Activated CD8-positive, alpha-beta memory T cell treated with anti-CD3 and anti-CD28 coated beads for 4 hours (primary cell): ENCODE measurements at regions not wholly inside any gene's neighbourhood (a gene's known extent, or its start where the extent isn't known, plus 50 kb on each side); places are given as distances from the start of the nearest gene placed in this dataset.

Experiments used
- DNase-seq, 2 donors: peaks; one replicate each; pipeline ENCODE4 v3.0.0-alpha.2; 2020; ENCODE audit warnings: low read depth in 2 of 2

DNA sequence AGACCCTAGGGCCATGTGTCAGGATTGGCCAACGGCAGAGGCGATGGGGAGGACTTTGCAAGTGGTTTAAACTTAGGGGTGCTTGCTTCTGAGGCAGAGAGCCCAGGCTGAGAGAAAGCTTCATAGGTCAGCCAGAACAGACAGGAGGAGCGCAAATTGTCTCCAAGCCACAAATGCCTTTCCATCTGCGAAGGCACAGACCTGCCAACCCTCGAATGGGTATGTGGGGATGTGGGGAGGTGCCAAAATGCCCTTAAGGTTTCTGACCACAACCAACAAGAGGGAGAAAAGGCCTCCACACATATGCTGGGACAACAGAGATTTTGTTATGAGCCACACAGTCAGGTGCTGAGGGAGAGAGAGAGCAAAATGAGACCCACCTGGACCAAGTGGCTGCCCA, 283.6 kb downstream of the CYP26B1 start:
- no peak for DNase-seq

DNA sequence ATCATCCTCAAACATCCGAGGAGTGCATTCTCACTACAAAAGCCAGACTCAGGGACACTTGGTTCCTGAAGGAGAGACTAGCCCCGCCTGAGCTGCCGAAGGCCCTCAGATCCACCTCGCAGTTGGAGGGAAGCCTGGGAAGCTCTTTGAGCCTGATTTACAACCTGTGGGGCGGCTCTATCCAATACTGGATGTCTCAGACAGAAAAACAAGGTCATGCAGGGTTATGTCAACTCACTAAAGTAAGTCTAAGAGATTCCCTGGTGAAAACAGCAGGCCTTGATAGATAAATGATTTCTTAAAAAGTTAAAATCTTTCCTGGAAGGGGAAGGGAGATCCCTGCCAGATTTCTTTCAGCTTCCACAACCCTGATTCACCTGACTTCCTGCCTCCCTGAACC, 284.3 kb downstream of the CYP26B1 start:
- DNase-seq = no peak

DNA sequence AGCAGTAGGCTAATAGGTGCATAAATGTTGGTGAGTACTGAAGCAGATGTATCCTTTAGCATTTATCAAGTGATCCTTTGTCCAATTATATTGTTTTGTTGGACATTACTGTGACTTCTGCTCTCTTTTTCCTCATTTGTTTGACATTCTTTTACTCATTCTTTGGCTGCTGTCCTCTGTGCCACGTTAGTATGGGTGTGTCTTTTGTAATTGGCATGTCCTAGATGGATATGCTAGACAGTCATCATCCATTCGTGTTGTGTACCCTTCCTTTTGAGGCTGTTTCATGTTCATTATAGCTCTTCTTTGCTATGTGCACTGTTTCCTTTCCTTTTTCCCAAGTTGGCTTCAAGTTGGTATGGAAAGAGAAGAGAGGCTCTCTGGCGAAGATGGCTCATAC, 284.7 kb downstream of the CYP26B1 start:
- DNase-seq = no peak

DNA sequence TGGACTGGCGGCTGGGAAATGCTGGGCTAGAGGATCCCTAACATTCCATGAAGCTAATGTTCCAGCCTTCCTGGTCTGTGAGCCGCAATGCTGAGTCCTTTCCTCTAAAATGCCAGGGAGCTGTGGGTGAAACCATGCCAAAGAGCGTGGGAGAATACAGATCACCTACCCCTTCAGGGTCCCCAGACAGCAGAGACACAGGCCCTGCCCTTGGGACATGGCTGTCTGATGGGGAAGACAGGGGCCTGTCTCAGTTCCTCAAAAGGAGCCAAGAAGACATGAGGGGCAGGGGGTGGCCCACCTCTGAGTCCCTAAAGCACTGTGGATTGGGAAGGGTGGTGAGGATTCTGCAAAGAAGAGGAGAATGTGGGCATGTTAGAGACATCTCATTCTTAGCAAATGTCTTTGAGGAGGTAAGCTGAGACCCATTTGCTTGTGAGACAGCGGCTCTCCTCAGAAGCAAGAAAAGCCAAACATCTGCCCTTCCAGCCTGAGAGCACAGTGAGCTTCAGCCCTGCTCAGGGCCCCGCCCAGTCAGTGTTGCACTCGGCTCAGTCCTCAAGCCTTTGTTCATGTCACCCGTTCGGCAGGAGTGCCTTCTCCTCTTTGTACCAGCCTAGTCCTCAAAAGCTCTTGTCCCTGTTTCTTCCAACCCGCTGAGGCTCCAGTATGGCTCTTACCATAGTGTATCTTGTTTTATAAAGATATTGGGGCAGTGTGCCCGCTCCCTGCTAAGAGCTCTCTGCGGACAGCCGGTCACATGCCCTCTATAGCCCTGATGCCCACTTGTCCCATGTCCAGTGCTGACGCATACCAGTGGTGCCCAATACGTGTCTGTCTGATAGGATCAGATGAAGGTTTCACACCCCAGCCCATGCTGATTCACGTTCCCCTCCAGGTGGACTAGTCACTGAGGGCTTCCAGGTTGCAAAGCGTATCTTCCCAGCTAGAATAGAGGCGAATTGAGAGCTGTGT, 286.2 kb downstream of the CYP26B1 start:
- no peak for DNase-seq

DNA sequence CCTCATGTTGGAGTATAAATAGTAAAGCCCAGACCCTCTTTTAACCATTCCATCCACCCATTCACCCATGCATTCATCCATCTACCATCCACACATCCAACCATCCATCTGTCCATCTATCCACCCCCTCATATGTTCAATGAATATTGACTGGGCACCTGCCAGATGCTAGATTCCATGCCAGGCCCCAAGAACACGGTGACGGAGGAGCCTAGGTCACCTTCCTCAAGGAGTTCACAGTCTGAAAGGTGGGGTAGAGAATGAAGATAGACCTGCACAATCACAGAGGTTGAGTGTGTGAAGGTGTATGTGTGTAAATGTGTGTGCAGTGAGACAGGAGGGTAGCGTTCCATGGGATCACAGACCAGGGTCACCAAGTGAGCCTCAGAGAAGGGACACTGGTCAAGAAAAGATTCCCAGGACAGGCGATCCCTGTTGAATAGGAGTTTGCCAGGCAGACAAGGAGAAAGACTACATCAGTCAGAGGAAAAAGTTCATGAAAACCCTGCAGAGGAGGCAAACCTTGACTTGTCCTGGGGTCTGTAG, 287.2 kb downstream of the CYP26B1 start:
- DNase-seq = no peak

DNA sequence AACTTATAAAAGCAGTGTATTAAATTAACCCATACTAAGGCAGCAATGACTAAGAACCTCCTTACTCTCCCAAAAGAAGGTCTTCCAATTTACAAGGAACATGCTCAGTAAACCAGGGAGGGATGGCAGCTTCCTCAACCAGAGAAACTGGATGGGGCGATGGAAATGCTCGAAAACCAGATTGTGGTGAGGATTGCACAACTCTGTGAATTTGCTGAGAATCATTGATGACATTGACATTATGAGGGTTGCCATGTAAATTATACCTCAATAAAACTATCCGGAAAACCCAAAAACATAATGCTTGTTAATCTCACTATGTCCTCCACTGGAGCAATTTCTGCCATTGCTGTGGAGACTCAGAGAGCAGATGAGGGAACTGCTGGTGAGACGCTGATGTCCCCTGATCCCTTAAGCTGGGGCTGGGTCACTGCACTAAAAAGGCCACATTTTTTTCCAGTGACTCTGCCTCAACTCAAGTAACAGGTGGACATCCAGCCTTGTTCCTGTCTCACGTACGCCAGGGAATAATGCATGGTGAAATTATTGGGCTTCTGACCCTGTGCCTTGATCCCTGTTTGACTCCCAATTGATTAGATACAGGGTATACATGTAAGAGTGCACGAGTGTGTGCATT, 288.3 kb downstream of the CYP26B1 start:
- no peak for DNase-seq

DNA sequence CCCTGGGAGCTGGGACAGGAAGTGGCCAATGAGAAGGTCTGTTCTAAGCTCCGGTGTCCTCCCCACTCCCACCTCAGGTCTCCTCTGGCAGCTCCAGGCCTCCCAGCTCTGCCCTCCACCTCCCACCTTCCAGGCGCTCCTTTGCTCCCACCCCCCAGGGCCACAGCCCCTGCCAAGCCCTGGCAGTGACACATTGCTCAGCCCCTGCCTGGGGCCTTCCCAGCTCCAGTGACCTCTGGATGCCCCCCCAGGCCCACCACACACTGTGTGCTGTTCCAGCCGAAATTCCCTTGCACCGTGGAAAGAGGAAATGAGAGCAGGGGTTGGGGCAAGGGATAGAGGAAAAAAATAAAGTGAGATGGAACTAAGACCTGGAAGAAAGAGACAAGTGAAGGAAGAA, 289.6 kb downstream of the CYP26B1 start:
- no peak for DNase-seq

DNA sequence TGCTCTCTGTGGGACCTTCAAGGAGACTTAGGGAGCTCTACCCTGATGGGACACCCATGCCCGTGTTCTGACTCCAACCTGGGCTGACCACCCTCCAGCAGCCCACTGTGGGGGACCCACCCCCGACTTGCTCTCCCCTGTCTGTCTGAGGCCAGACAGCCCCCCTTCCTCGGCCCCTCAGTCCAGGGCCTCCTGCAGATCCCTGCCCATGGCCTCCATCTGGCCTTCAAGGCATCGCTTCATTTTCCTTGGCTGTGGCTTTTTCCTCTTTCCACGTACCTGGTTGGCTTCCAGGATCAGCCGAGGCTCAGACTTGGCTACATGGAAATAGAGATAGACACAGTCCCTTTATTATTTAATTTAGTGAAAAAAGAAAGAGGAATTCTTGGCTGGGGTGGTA, 290.0 kb downstream of the CYP26B1 start:
- DNase-seq = no peak

DNA sequence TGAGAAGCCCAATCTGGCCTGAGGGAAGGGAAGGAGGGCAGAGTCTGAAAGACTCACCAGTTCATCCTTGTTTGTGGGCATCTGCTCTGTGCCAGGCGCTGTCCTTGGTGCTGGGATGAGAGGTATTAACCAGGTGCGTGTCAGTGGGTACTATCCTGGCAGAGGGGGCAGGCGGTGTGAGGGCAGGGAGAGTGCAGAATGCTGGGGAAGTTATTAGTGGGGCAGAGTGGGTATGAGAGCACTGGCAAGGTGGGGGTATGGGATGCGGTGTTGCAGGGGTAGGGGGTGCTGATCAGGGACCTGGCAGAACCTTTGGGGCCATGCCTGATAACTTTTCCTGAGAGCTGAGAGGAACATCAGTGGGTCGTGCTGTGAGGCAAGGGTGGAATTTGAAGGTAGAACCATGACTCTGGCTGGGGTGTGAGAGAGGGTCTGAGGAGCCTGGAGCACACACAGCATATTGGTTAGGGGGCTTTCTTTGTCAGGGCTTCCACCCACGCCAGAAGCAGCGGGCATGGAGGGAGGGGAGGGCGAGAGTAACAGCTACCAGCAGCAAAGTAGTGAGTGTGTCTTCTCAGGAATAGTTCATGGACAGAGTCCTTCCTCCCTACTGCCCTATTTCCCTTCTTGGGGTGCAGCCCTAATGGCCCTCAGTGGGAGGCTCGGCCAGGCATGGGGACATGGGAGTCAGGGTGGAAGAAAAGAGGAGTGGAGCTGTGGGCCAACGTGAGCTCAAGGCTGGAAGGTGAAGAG, 290.7 kb downstream of the CYP26B1 start:
- DNase-seq = no peak

DNA sequence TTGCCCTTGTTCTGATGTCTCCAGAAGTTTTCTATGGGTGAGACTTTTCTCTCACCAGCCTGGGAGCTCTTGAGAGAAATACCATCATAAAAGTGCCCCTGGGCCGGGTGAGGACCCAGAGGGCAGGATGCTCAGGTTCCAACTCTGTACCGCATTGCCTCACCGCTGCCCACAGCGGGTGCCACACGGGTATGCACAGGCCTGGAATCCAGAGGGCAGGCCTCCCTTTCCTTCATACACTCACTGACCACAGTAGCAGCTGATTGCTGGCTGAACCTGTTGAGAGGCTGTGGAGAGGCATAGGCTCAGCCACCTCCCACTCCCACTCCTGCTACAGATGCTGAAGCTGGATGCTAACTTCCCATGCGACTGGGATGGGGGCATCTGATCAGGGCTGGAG, 293.8 kb downstream of the CYP26B1 start:
- DNase-seq = no peak

DNA sequence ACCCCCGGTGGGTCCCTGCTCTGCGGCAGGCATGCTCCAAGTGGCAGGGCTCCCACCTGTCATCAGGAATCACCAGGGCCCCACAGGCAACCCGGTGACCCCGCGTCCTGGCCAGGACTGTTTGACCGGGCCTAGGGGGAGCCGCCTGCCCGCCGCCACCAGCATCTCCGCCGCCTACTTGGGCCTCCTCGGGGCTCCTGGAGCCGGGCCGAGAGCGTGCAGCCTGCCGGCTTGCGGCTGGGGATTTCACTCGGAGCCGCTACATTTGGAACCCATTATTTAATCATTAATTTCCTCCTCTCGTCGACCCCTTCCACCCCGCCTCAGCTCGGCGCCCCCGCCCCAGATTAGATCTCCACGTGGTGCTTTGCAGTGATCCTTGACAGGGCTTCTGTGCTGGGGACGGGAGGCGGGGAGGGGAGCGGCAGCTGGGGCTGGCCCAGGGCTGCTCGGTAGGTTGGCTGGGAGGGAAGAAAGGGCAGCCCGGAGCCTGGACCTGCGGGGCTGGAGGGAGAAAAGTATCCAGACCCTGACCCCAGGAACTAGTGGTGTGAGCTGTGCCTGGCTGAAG, 295.4 kb downstream of the CYP26B1 start:
- DNase-seq = no peak

DNA sequence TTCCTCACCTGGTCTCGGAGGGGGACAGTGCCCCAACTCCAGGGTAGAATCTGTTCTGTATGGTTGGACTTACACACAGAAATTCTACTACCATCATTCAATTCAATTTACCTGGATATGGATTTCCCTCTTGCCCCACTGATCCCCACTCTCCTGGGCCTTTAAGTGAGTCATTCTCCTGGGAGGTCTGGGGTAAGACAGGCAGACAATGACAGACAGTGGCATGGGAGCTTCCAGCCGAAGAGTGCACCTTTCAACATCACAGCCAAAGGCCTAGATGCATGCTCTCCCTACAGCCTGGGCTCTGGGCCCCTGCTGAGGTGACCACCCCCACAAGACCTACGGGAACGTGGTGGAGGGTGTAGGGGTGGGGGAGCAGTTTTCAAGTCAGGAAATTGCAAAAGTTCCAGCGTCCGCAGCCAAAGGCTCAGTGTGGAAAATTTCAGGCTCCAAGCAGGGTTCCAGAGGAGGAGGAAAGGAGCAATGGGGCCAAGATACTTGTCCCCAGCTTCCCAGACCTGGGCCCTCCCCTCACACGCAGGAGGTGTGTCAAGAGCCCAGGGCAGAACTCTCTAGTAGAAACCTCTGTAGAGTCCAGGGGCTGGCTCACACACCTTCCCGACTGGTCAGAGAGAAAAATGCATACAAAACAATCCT, 296.4 kb downstream of the CYP26B1 start:
- DNase-seq = no peak

DNA sequence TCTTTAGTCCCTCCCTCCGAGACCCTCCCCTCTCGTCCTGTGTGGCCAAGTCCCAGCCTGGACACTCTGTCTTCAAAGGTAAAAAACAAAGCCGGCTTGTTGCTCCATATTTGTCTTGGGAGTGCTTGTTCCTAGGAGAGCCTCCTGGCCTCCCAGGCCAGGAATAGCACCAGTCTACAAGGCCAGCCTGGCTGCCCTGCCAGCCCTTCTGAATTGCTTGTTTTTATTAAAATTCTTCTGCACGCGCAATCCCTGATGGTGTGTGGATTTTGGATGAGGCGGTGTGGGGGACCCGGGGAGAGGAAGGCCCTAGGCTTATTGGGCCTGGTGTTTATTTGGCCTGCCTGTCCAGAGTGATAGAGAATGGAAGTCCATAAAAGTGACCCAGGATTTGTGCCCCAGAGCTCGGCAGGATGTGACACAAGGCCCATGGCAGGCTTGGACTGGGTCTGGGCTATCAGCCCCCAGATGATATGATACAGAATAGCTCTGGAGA, 297.3 kb downstream of the CYP26B1 start:
- no peak for DNase-seq

DNA sequence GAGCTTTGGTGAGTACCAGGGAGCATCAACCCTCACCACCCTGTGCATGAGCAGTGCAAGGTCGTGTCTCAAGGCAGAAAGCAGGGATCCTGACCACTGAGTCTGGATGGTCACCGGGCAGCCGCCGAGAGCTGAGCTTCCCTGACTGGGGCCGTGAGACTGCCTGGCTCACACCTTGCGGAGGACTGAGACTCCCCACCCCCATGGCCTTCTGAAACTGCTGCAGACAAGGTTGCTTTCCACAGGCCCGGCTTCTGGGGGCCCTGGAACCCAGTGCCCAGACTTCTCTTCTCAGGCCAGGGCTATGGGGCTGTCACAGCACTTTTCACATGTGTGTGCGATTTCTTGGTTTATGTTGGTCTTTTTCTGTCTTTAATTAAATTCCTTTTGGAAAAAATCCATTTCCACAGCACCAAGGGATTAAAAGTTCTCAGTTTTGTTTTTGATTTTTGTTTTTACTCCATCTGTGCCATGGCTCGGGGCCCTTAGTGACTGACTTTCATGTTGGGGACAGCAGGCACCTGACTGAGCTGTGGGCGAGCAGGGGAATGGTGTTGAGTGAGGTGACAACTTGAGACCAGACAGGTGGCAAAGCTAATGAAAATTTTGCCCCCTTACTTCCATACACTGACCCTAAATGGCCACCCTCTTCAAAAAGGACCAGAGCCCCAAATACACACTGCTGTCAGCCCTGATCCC, 297.9 kb downstream of the CYP26B1 start:
- DNase-seq = no peak

DNA sequence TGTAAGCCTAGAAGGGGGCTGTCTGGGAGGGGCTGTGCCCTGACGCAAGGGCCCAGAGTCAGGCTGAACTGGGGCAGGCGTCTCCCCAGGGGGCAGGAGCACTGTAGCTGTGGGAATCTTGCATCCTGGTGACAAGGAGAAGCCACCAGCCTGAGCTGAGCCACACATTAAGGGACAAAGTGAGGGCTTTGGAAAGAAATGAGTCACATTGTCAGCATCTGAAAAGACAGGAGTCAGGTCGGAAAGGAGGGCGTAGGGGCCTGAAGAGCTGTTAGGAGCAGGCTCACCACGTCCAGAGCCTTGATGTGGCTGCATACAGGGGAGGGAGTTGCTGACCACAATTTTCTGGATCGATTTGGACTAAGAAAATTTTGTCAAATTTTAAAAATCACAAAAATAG, 298.6 kb downstream of the CYP26B1 start:
- DNase-seq = no peak

DNA sequence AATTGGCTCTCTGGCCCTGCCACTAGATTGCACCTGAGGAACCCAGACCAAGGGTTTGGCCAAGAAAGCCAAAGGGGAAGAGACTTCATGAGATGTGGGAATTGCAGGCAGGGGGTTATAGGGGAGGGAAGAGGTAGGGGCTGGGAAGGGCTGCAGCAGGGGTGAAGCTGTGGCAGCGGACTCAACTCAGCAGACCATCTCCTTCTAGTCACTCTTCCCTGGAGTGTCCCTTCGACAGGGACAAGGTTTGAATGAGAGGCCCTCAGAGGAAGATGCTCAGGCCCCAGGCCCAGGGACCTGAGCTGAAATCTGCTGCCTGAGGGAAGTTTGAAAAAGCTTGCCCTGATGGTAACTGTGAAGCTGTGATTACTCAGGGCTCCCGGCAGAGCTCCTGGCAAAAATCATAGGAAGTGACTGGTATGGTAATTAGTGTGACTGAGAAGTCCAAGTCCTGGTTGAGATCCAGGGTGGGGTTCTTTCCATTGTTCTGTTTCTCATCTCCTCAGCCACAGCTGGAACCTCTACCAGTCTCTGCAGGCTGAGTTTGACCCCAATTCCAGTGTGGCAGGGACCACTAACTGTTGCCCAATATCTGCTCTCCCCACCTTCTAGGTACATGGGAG, 300.9 kb downstream of the CYP26B1 start:
- DNase-seq = no peak

DNA sequence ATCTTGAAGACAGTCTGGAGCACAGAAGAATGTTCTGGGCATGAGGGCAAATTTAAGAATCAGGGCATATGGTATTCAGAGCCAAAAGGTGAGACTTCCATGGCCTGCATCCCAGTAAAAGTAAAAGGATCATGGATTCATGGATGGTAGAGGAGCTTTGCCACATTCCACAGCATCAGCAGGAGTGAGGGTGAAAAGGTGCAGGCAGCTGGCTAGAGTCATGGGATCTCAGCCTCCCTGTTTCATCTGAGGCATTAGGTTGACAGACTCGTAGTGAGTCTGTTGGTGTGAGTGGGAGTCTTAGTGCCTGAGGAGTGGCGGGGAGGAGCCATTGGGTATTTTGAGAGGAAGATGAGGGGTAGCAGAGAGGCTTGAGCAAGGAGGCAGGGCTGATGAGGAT, 301.6 kb downstream of the CYP26B1 start:
- DNase-seq = no peak

DNA sequence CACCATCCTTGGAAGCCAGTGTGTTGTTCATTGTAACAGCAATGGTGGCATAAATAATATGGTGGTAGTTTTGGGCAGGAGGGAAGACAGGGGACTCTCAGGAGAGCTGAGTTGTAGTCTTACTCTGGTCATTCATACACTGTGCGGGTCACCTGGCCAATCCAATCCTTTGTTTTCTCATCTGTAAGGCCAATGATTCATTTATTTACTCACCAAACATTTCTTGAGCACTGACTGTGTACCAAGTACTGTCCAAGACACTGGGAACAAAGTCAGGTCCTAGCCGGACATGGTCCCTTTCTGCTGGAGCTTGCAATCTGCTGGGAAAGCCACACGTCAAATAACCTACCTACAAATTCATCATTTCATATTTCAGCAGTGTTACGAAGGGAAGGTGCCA, 302.7 kb downstream of the CYP26B1 start:
- DNase-seq = no peak

DNA sequence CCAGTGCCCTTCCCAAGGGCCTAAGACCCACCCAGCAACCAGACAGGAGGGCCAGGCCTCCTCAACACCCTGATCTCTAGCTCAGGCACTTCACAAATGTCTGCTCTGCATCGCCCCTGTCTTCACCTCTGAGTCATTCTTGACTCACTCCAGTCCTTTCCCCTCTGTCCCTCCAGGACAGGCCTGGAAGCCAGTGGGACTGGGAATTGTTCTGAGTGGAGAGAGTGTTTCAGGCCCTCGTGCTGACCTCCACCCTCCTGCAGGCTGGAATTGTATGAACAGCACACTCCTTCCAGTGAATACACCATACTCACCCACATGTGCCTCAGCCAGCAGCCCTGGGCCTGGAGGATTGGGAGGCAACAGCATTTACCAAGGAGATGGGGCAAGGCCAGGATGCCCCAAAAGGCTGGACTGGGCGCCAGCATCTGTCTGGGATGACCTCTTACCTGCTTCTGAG, 304.2 kb downstream of the CYP26B1 start:
- no peak for DNase-seq

DNA sequence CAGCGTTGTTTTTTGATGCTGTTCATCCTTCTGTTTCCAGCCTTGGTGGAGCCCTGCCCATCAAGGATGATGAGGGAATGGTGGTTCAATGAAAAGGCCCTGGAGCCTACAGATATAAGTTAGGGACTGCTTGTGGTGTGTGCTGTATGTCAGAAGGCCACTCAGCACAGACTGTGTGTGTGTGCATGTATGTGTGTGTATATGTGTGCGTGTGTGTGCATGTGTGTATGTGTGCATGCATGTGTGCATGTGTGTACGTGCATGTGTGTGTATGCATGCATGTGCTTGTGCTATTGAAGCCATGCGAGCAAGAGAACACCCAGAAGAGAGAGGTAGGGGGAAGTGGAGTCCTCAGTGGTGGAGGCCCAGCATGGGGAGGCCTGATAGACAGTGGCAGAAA, 304.9 kb downstream of the CYP26B1 start:
- no peak for DNase-seq
